ENCODE measurements at regions not wholly inside any gene's neighbourhood (a gene's known extent, or its start where the extent isn't known, plus 50 kb on each side); places are given as distances from the start of the nearest gene placed in this dataset.
"Not testable (repeated sequence)": the region's sequence is repeated elsewhere in the genome, so short reads cannot be mapped to it uniquely, and the experiment has no call there.

- not testable (repeated sequence) for H3K4me3 ChIP-seq (ENCODE audit: low read length); DNase-seq (ENCODE audit: low read depth)
These were observed 119.2 kb downstream of the SEPTIN14 start for GRCh38 chr7:55743454-55743717.

GRCh38 chr7:55742651-55743453, 119.7 kb downstream of the SEPTIN14 start:
- H3K4me3 ChIP-seq (ENCODE audit: low read length); DNase-seq (ENCODE audit: low read depth): not testable (repeated sequence)

GRCh38 chr7:55741721-55742631, 120.6 kb downstream of the SEPTIN14 start:
- DNase-seq (ENCODE audit: low read depth); H3K4me3 ChIP-seq (ENCODE audit: low read length): not testable (repeated sequence)

DNA sequence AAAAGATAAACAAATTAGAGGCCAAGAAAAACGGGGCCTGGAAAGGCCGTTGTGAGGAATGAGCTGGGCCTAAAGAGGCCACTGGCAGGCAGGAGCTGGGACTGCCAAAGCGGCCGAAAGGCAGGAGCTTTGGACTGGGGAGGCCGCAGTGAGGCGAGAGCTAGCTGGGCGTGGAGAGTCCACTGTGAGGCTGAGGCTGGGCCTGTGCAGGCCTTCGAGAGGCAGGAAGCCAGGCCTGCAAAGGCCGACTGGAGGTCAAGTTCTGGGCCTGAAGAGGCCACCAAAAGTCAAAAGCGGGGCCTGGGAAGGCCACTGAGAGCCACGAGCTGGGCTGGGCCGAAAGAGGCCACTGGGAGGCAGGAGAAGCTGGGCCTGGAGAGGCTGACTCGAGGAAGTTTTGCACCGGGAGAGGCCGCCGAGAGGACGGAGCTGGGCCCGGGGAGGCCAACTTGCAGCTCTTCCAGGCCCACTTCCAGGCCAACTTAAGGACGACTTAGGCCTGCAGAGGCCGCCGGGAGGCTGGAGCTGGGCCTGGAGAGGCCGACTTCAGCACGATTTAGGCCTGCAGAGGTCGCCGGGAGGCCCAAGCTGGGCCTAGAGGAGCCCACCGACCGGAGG, 121.8 kb downstream of the SEPTIN14 start:
- DNase-seq (ENCODE audit: low read depth); H3K4me3 ChIP-seq (ENCODE audit: low read length): not testable (repeated sequence)

GRCh38 chr7:55740053-55740452, 122.5 kb downstream of the SEPTIN14 start:
- H3K4me3 ChIP-seq (ENCODE audit: low read length); DNase-seq (ENCODE audit: low read depth): not testable (repeated sequence)

GRCh38 chr7:55736641-55737221, 125.8 kb downstream of the SEPTIN14 start:
- DNase-seq (ENCODE audit: low read depth); H3K4me3 ChIP-seq (ENCODE audit: low read length): not testable (repeated sequence)

DNA sequence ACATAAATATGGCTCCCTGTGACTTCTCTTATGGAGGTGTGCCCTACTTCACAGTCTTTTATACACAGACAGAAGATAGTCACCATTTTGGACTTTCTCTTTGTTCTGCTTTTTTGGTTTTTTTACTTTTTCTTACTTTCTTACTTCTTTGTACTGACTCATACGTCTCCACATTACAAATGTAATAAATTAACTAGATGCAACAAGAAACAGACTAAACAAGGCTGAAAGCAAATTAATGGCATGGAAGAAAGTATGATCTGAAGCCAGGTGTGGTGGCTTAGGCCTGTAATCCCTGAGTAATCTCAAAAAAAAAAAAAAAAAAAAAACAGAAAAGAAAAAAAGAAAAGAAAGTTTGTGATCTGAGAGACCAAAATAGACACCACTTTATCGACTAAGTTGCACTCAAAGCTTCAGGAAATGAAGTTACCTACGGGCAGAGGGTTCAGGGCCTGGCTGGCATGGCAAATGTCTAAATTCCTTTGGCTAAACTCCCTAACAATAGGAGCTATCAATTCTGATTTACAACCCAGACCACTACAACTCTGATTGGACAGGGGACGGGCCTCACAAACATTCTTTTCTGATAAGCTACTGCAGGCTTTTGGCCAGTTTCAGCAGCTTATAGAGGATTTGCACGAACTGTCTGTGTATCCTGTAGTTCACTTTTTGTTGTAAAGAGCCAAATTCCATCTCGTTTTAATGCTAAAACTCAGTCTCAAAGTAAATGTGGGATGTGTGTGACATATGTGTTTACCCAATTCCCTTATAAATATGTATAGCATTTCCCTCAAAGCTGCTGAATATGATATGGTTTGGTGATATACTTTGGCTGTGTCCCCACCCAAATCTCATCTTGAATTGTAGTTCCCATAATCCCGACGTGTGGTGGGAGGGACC, 129.1 kb downstream of the SEPTIN14 start:
- no peak for TF ChIP-seq CTCF (conservative IDR thresholded peaks at IDR 0.05; ENCODE audit: low read length)
- peak; percentile 48 for DNase-seq (ENCODE audit: low read depth)
- H3K4me3 ChIP-seq (ENCODE audit: low read length): no peak overlapping the region

- DNase-seq (ENCODE audit: low read depth): no peak
- TF ChIP-seq CTCF (conservative IDR thresholded peaks at IDR 0.05; ENCODE audit: low read length): no peak
- no peak overlapping the region for H3K4me3 ChIP-seq (ENCODE audit: low read length)
These were observed 130.6 kb downstream of the SEPTIN14 start for GRCh38 chr7:55731931-55732330.

DNA sequence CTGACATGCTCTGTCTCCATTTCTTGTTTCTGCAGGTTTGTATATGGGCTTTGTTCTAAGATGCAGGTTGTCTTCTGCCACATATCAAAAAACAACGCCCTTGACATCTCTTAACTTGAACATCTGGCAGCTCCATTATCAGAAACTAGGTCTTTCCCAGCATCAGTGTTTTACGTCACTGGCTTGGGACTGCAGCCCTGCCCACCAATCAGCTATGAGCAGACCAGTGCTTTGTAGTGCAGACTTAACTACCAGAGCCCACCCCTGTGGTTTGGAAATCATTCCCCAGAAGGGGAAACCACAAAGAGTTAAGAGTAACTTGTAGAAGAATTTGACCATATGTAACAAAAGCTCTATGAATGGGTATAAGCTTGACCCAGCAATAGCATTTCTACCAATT, 132.4 kb downstream of the SEPTIN14 start:
- no peak overlapping the region for H3K4me3 ChIP-seq (ENCODE audit: low read length)

More for the DNA sequence above, 132.4 kb downstream of the SEPTIN14 start:
- no peak for DNase-seq (ENCODE audit: low read depth)
- no peak for TF ChIP-seq CTCF (conservative IDR thresholded peaks at IDR 0.05; ENCODE audit: low read length)

All from AG10803 (cell line).